HG02981 (cell line): ENCODE measurements at regions not wholly inside any gene's neighbourhood (a gene's known extent, or its start where the extent isn't known, plus 50 kb on each side); places are given as distances from the start of the nearest gene placed in this dataset.

Source experiments
- ATAC-seq: cut with Tn5 transposase; IDR thresholded peaks from one replicate; pipeline ENCODE4 v1.9.1; 2021; ENCODE audit warnings: mild to moderate bottlenecking, moderate library complexity; ENCODE audit not compliant: unreplicated experiment

- no peak for ATAC-seq
Measured at GRCh38 chr4:1512738-1513660, 106.8 kb upstream of the NKX1-1 start.

- no peak for ATAC-seq
Measured at GRCh38 chr4:1512051-1512737, 106.0 kb upstream of the NKX1-1 start.

- no peak for ATAC-seq
Measured at GRCh38 chr4:1511441-1512041, 105.3 kb upstream of the NKX1-1 start.

GRCh38 chr4:1510931-1511330 is 104.7 kb upstream of the NKX1-1 start:
- no peak for ATAC-seq

- no peak for ATAC-seq
Measured at GRCh38 chr4:1509366-1509765, 103.1 kb upstream of the NKX1-1 start.

- ATAC-seq, result no peak
Measured at GRCh38 chr4:1508161-1509160, 102.2 kb upstream of the NKX1-1 start.

GRCh38 chr4:1506956-1507721 is 100.9 kb upstream of the NKX1-1 start:
- no peak for ATAC-seq

- no peak for ATAC-seq
Measured at GRCh38 chr4:1505511-1506460, 99.5 kb upstream of the NKX1-1 start.

- no peak for ATAC-seq
Measured at GRCh38 chr4:1504595-1505500, 98.6 kb upstream of the NKX1-1 start.

GRCh38 chr4:1503583-1504471 is 97.6 kb upstream of the NKX1-1 start:
- no peak for ATAC-seq

GRCh38 chr4:1502976-1503375 is 96.7 kb upstream of the NKX1-1 start:
- no peak for ATAC-seq

- no peak for ATAC-seq
Measured at GRCh38 chr4:1502501-1502886, 96.3 kb upstream of the NKX1-1 start.

GRCh38 chr4:1501754-1502500 is 95.7 kb upstream of the NKX1-1 start:
- no peak for ATAC-seq

GRCh38 chr4:1500966-1501753 is 94.9 kb upstream of the NKX1-1 start:
- ATAC-seq, result no peak
